ENCODE measurements at regions not wholly inside any gene's neighbourhood (a gene's known extent, or its start where the extent isn't known, plus 50 kb on each side); places are given as distances from the start of the nearest gene placed in this dataset.

DNA sequence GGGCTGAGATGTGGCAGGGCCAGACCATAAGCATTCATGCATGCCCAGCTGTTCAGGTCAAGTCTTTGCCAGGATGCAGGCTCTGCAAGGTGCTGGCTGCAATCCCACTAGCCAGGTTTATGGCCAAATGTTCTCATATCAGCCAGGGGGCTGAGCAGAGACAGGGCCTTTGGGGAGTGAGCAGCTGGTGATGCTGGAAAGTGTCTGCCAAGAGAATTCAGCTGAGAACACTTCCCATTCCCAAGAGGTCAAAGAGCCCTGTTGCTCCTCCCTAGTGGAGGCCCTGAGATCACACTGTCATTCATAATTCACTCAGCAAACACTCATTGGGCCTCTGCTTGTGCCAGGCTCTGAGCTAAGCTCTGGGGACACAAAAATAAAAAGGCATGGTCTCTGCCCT lies 150.3 kb downstream of the DMRTA2 start:
- DNase-seq (ENCODE audit: low spot score) (no peak), ATAC-seq (no peak)
- no peak overlapping the region for H3K27ac Mint-ChIP-seq
- H3K4me3 Mint-ChIP-seq: no peak overlapping the region
- no peaks in the 10 kb centered on the region; the same call in 1 of the 2 replicates for H4K20me1 ChIP-seq (replicated peaks; ENCODE audit: insufficient read depth)
- H3K4me2 ChIP-seq: no peak overlapping the region
- H2AFZ ChIP-seq: no peak overlapping the region
- no peaks in the 10 kb centered on the region for H3K27me3 ChIP-seq (ENCODE audit: insufficient read depth)
- H3K27me3 Mint-ChIP-seq (ENCODE audit: insufficient read depth, low read depth, poor library complexity): peaks cover 11% of the 10 kb centered on the region
- H3K9me2 ChIP-seq (ENCODE audit: insufficient read depth): no peaks in the 10 kb centered on the region
- H3K4me1 ChIP-seq (ENCODE audit: insufficient read depth): peaks cover 30% of the 10 kb centered on the region
- TF ChIP-seq EZH2phosphoT487 (IDR thresholded peaks at IDR 0.05; ENCODE audit: unreplicated experiment): no peak
- TF ChIP-seq, protein P1, sequence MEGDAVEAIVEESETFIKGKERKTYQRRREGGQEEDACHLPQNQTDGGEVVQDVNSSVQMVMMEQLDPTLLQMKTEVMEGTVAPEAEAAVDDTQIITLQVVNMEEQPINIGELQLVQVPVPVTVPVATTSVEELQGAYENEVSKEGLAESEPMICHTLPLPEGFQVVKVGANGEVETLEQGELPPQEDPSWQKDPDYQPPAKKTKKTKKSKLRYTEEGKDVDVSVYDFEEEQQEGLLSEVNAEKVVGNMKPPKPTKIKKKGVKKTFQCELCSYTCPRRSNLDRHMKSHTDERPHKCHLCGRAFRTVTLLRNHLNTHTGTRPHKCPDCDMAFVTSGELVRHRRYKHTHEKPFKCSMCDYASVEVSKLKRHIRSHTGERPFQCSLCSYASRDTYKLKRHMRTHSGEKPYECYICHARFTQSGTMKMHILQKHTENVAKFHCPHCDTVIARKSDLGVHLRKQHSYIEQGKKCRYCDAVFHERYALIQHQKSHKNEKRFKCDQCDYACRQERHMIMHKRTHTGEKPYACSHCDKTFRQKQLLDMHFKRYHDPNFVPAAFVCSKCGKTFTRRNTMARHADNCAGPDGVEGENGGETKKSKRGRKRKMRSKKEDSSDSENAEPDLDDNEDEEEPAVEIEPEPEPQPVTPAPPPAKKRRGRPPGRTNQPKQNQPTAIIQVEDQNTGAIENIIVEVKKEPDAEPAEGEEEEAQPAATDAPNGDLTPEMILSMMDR (conservative IDR thresholded peaks at IDR 0.05; ENCODE audit: low read depth in 2 of 2): no peak
- TF ChIP-seq, protein P2, sequence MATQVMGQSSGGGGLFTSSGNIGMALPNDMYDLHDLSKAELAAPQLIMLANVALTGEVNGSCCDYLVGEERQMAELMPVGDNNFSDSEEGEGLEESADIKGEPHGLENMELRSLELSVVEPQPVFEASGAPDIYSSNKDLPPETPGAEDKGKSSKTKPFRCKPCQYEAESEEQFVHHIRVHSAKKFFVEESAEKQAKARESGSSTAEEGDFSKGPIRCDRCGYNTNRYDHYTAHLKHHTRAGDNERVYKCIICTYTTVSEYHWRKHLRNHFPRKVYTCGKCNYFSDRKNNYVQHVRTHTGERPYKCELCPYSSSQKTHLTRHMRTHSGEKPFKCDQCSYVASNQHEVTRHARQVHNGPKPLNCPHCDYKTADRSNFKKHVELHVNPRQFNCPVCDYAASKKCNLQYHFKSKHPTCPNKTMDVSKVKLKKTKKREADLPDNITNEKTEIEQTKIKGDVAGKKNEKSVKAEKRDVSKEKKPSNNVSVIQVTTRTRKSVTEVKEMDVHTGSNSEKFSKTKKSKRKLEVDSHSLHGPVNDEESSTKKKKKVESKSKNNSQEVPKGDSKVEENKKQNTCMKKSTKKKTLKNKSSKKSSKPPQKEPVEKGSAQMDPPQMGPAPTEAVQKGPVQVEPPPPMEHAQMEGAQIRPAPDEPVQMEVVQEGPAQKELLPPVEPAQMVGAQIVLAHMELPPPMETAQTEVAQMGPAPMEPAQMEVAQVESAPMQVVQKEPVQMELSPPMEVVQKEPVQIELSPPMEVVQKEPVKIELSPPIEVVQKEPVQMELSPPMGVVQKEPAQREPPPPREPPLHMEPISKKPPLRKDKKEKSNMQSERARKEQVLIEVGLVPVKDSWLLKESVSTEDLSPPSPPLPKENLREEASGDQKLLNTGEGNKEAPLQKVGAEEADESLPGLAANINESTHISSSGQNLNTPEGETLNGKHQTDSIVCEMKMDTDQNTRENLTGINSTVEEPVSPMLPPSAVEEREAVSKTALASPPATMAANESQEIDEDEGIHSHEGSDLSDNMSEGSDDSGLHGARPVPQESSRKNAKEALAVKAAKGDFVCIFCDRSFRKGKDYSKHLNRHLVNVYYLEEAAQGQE (IDR thresholded peaks at IDR 0.05; ENCODE audit: unreplicated experiment): no peak
- TF ChIP-seq NANOG (IDR thresholded peaks at IDR 0.05; ENCODE audit: borderline replicate concordance): no peak
- no peak for TF ChIP-seq ZNF114 (CRISPR knock-in tag; IDR thresholded peaks at IDR 0.05)
- TF ChIP-seq, protein P3, sequence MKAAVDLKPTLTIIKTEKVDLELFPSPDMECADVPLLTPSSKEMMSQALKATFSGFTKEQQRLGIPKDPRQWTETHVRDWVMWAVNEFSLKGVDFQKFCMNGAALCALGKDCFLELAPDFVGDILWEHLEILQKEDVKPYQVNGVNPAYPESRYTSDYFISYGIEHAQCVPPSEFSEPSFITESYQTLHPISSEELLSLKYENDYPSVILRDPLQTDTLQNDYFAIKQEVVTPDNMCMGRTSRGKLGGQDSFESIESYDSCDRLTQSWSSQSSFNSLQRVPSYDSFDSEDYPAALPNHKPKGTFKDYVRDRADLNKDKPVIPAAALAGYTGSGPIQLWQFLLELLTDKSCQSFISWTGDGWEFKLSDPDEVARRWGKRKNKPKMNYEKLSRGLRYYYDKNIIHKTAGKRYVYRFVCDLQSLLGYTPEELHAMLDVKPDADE (IDR thresholded peaks at IDR 0.05): no peak
- no peak for TF ChIP-seq EZH2 (IDR thresholded peaks at IDR 0.05; ENCODE audit: low read depth, unreplicated experiment)
- TF ChIP-seq CREB1 (CRISPR knock-in tag; IDR thresholded peaks at IDR 0.05; ENCODE audit: low read depth): no peak
- no peak for TF ChIP-seq POLR2AphosphoS5 (IDR thresholded peaks at IDR 0.05; ENCODE audit: low read depth)
- TF ChIP-seq ZNF331 (CRISPR knock-in tag; IDR thresholded peaks at IDR 0.05; ENCODE audit: low read depth): no peak
- no peak for TF ChIP-seq JUNB (IDR thresholded peaks at IDR 0.05; ENCODE audit: unreplicated experiment)
- no peak for TF ChIP-seq STAT1 (IDR thresholded peaks at IDR 0.05; ENCODE audit: unreplicated experiment)
- TF ChIP-seq, protein P4, sequence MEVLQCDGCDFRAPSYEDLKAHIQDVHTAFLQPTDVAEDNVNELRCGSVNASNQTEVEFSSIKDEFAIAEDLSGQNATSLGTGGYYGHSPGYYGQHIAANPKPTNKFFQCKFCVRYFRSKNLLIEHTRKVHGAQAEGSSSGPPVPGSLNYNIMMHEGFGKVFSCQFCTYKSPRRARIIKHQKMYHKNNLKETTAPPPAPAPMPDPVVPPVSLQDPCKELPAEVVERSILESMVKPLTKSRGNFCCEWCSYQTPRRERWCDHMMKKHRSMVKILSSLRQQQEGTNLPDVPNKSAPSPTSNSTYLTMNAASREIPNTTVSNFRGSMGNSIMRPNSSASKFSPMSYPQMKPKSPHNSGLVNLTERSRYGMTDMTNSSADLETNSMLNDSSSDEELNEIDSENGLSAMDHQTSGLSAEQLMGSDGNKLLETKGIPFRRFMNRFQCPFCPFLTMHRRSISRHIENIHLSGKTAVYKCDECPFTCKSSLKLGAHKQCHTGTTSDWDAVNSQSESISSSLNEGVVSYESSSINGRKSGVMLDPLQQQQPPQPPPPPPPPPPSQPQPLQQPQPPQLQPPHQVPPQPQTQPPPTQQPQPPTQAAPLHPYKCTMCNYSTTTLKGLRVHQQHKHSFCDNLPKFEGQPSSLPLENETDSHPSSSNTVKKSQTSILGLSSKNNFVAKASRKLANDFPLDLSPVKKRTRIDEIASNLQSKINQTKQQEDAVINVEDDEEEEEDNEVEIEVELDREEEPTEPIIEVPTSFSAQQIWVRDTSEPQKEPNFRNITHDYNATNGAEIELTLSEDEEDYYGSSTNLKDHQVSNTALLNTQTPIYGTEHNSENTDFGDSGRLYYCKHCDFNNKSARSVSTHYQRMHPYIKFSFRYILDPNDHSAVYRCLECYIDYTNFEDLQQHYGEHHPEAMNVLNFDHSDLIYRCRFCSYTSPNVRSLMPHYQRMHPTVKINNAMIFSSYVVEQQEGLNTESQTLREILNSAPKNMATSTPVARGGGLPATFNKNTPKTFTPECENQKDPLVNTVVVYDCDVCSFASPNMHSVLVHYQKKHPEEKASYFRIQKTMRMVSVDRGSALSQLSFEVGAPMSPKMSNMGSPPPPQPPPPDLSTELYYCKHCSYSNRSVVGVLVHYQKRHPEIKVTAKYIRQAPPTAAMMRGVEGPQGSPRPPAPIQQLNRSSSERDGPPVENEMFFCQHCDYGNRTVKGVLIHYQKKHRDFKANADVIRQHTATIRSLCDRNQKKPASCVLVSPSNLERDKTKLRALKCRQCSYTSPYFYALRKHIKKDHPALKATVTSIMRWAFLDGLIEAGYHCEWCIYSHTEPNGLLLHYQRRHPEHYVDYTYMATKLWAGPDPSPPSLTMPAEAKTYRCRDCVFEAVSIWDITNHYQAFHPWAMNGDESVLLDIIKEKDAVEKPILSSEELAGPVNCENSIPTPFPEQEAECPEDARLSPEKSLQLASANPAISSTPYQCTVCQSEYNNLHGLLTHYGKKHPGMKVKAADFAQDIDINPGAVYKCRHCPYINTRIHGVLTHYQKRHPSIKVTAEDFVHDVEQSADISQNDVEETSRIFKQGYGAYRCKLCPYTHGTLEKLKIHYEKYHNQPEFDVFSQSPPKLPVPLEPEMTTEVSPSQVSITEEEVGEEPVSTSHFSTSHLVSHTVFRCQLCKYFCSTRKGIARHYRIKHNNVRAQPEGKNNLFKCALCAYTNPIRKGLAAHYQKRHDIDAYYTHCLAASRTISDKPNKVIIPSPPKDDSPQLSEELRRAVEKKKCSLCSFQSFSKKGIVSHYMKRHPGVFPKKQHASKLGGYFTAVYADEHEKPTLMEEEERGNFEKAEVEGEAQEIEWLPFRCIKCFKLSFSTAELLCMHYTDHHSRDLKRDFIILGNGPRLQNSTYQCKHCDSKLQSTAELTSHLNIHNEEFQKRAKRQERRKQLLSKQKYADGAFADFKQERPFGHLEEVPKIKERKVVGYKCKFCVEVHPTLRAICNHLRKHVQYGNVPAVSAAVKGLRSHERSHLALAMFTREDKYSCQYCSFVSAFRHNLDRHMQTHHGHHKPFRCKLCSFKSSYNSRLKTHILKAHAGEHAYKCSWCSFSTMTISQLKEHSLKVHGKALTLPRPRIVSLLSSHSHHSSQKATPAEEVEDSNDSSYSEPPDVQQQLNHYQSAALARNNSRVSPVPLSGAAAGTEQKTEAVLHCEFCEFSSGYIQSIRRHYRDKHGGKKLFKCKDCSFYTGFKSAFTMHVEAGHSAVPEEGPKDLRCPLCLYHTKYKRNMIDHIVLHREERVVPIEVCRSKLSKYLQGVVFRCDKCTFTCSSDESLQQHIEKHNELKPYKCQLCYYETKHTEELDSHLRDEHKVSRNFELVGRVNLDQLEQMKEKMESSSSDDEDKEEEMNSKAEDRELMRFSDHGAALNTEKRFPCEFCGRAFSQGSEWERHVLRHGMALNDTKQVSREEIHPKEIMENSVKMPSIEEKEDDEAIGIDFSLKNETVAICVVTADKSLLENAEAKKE (CRISPR knock-in tag; IDR thresholded peaks at IDR 0.05): no peak
- no peaks in the 10 kb centered on the region for H3K36me3 ChIP-seq (ENCODE audit: insufficient read depth)
- no peaks in the 10 kb centered on the region for H3K79me2 ChIP-seq (replicated peaks; ENCODE audit: insufficient read depth)
- no peaks in the 10 kb centered on the region for H3K36me3 Mint-ChIP-seq (ENCODE audit: low read depth)
- peaks cover 38% of the 10 kb centered on the region for H3K4me1 Mint-ChIP-seq
- H3K27ac ChIP-seq (ENCODE audit: low read depth): no peak overlapping the region
- no peaks in the 10 kb centered on the region for H3K9me3 Mint-ChIP-seq
- H3K4me3 ChIP-seq: no peak overlapping the region
- no peaks in the 10 kb centered on the region for H3F3A ChIP-seq (replicated peaks; ENCODE audit: low read depth)

Data from GM23338 (cell line).